ENCODE measurements at regions not wholly inside any gene's neighbourhood (a gene's known extent, or its start where the extent isn't known, plus 50 kb on each side); places are given as distances from the start of the nearest gene placed in this dataset.

- DNase-seq, result no peak
Measured at GRCh38 chr1:184813528-184814089, 59.0 kb upstream of the EDEM3 start.

GRCh38 chr1:184811439-184812111 is 56.9 kb upstream of the EDEM3 start:
- DNase-seq, result no peak

- DNase-seq, result no peak
Measured at GRCh38 chr1:184810735-184811343, 56.2 kb upstream of the EDEM3 start.

GRCh38 chr1:184806296-184806721 is 51.7 kb upstream of the EDEM3 start:
- DNase-seq, result no peak

- DNase-seq, result peak; percentile 71
Measured at GRCh38 chr1:184805667-184806295, 51.1 kb upstream of the EDEM3 start.
